NCI-H128 (cell line): ENCODE measurements at regions not wholly inside any gene's neighbourhood (a gene's known extent, or its start where the extent isn't known, plus 50 kb on each side); places are given as distances from the start of the nearest gene placed in this dataset.
"Not testable (repeated sequence)": the region's sequence is repeated elsewhere in the genome, so short reads cannot be mapped to it uniquely, and the experiment has no call there.

Source experiments
- DNase-seq: peaks from one replicate; lab custom pipeline; 2025; ENCODE audit not compliant: unreplicated experiment; lab: John Stamatoyannopoulos, UW

- DNase-seq = not testable (repeated sequence)
Measured at GRCh38 chr2:111385226-111385957, 264.7 kb downstream of the BCL2L11 start.

- DNase-seq = not testable (repeated sequence)
Measured at GRCh38 chr2:111390605-111391004, 269.9 kb downstream of the BCL2L11 start.

- not testable (repeated sequence) for DNase-seq
Measured at GRCh38 chr2:111395350-111396128, 274.8 kb downstream of the BCL2L11 start.

GRCh38 chr2:111400598-111401253 lies 280.0 kb downstream of the BCL2L11 start:
- not testable (repeated sequence) for DNase-seq

- not testable (repeated sequence) for DNase-seq
Measured at GRCh38 chr2:111401270-111402140, 280.8 kb downstream of the BCL2L11 start.

- not testable (repeated sequence) for DNase-seq
Measured at GRCh38 chr2:111402450-111402849, 281.7 kb downstream of the BCL2L11 start.

- DNase-seq = not testable (repeated sequence)
Measured at GRCh38 chr2:111403287-111403686, 282.6 kb downstream of the BCL2L11 start.

GRCh38 chr2:111406616-111407015 lies 285.9 kb downstream of the BCL2L11 start:
- DNase-seq = not testable (repeated sequence)

- DNase-seq = not testable (repeated sequence)
Measured at GRCh38 chr2:111407632-111408194, 287.0 kb downstream of the BCL2L11 start.

- not testable (repeated sequence) for DNase-seq
Measured at GRCh38 chr2:111410868-111411406, 290.2 kb downstream of the BCL2L11 start.

GRCh38 chr2:111411867-111412681 lies 291.4 kb downstream of the BCL2L11 start:
- DNase-seq = not testable (repeated sequence)

GRCh38 chr2:111412841-111413650 lies 292.3 kb downstream of the BCL2L11 start:
- DNase-seq = not testable (repeated sequence)

- DNase-seq = not testable (repeated sequence)
Measured at GRCh38 chr2:111413950-111414349, 293.2 kb downstream of the BCL2L11 start.

- not testable (repeated sequence) for DNase-seq
Measured at GRCh38 chr2:111415765-111416743, 295.3 kb downstream of the BCL2L11 start.

- DNase-seq = not testable (repeated sequence)
Measured at GRCh38 chr2:111417026-111417425, 296.3 kb downstream of the BCL2L11 start.

- not testable (repeated sequence) for DNase-seq
Measured at GRCh38 chr2:111418091-111418875, 297.6 kb downstream of the BCL2L11 start.
